Erythroblast (primary cell): ENCODE measurements at regions not wholly inside any gene's neighbourhood (a gene's known extent, or its start where the extent isn't known, plus 50 kb on each side); places are given as distances from the start of the nearest gene placed in this dataset.

Experiments
- DNase-seq, 2 experiments: peaks; one replicate each; lab custom pipeline; 2025; lab: John Stamatoyannopoulos, UW
- GATA1 ChIP-seq: IDR thresholded peaks from 2 replicates; pipeline ENCODE4 v1.6.1; 2011; ENCODE audit warnings: low read depth, mild to moderate bottlenecking, control low read depth, low read length, moderate library complexity
- POLR2A ChIP-seq: IDR thresholded peaks from 2 replicates; pipeline ENCODE4 v1.6.1; 2011; ENCODE audit warnings: mild to moderate bottlenecking, low read length

- no peak for DNase-seq
- TF ChIP-seq POLR2A (no peak), GATA1 (no peak)
Measured at GRCh38 chr18:45174629-45175136, 440.6 kb upstream of the SLC14A2 start.

DNA sequence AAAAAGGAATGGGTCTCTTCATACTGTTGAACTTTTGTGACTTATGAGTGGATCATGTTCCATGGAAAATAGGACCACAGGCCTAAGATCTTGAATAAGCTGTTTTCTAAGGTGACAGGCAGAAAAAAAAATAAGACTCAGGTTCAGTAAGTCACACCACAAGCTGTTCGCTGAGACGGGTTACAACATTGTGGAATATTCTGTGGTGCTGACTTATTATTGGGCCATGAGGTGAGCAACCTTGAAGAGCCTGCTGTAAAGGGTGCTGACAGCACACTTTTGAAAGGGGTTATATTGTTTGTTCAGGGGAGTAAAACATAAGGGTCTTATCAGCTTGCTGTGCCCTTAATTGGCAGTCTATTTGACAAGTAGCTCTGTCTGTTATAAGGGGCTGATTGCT, 439.8 kb upstream of the SLC14A2 start:
- no peak for TF ChIP-seq GATA1
- DNase-seq = no peak

DNA sequence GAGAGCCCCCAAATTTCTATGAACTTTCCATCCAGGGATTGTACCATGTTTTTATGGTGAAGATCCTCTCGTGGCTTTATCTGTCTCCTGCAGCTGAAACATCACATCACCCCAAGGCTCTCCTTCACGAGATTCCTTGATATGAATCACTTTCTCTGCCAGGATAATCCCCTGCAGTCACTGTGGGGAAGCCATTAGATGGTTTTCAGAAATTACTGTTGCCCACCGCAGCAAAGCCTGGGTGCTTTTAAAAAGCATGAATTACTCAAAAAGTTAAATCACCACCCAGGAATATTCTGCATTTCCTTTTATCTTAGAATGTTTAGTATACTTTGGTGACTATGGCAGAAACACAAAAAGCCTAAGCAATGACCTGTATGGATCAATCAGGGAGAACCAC, 428.4 kb upstream of the SLC14A2 start:
- TF ChIP-seq POLR2A (no peak), GATA1 (no peak)
- no peak for DNase-seq

DNA sequence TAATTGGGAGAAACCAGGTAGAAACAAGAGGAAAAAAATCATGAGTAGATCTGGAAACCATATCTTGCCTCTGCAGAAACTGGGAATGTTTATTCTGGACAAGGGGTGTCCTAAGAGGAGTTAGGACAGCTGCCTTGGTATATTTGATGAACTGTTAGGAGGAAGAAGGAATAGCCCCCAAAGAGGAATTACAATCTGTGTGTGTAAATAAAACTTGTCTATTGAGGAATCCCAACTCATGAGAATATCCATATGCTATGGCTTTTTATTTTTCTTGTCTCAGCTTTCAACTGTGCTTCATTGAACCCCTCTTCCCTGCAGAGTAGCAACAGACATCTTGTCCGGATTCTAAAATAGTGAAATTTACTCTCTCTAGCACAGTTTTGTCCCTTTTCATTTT, 423.5 kb upstream of the SLC14A2 start:
- no peak for TF ChIP-seq POLR2A
- DNase-seq = no peak

GRCh38 chr18:45197526-45197970, 417.7 kb upstream of the SLC14A2 start:
- DNase-seq = no peak
- no peak for TF ChIP-seq POLR2A
- no peak for TF ChIP-seq GATA1

DNA sequence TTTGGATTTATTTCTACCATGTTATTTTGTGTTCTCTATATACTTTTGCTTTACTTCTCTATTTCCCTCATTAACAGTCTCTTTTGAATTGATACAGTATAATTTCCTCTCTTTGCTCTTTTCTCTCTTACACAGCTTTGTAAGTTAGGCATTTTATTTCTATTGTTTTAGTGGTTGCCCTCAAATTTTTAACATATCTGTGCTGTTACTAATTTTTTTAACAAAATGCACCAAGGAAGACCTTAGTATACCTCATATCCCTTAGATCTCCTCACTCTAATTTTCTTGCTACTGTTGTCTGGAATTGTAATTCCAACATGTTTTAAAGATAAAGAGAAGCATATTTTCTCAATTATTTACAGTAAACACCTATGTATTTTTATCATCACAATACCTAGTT, 416.8 kb upstream of the SLC14A2 start:
- TF ChIP-seq GATA1 (no peak), POLR2A (no peak)
- DNase-seq = no peak

DNA sequence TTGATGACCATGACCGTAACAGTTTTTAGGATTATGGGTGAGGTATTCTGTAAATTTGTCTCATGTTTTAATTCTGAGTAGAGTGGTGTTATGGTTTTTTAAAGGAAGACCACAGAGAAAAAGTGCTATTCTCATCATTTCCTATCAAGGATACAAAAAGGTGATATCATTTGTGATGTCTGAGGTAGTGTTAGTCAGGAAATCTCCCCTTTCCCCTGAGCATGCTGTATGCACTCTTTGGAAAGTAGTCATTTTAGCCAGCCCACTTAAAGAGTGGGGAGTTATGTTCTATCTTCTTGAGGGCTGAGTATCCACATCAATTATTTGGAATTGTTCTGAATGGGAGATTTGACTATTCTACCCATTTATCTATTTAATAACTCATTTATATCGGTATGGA, 414.2 kb upstream of the SLC14A2 start:
- TF ChIP-seq GATA1 = no peak
- no peak for TF ChIP-seq POLR2A
- DNase-seq = no peak

DNA sequence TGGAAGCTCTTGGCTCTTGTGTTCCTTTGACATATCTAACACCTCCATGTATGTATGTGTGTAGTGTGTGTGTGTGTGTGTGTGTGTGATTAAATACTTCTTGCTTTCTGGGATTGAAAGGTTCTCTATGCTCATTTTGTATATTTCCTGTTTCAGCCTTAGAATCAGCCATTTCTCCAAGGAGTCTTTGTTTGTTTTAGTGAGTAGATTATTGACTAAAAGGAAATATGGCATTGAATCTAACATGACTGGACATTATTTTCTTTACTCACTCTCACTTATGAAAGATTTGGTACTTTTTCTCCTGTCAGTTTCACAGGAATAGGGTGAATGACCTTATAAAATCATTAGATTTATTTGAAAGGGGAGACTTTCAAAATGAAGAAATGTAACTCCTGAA, 413.8 kb upstream of the SLC14A2 start:
- no peak for TF ChIP-seq POLR2A
- TF ChIP-seq GATA1 = no peak
- no peak for DNase-seq

DNA sequence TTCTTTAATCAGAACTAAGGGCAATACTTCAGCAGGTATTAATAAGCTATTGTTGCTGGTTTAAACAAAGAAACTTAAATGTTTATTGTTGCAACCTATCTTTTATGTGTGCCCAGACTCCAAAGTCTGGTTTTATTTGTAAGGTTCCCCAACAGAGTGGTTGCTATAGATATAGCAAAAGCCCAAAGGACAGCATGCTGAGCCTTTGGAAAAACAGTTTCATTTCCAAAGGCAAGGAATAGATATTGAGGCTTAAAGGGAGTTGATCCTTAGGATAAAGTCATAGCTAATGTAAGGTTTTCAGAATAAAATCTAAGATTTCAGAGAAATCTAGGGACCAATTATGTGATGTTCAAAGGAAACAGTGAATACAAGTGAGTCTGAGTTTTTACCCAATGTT, 413.2 kb upstream of the SLC14A2 start:
- DNase-seq = no peak
- TF ChIP-seq POLR2A = no peak

DNA sequence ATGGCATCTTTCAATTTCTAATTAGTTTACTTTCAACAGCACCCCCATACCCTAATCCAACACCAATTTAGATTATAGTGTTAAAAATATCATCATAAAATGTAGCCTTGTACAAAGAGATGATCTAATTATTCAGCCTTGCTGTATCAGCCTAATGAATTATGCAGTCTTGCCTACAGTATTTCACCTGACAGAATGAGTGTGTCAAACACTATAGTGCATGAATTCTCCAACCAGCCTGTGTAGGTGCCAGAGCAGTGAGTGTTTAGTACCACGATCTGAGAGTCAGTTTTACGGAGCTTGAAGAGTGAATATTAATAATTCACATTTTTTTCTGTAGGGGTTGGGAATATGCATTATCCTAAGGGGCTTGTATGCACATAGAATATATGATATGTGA, 411.6 kb upstream of the SLC14A2 start:
- TF ChIP-seq POLR2A (no peak), GATA1 (no peak)

GRCh38 chr18:45207328-45207727, 407.9 kb upstream of the SLC14A2 start:
- no peak for DNase-seq
- TF ChIP-seq POLR2A = no peak
- no peak for TF ChIP-seq GATA1

More for the DNA sequence above, 411.6 kb upstream of the SLC14A2 start:
- no peak for DNase-seq

DNA sequence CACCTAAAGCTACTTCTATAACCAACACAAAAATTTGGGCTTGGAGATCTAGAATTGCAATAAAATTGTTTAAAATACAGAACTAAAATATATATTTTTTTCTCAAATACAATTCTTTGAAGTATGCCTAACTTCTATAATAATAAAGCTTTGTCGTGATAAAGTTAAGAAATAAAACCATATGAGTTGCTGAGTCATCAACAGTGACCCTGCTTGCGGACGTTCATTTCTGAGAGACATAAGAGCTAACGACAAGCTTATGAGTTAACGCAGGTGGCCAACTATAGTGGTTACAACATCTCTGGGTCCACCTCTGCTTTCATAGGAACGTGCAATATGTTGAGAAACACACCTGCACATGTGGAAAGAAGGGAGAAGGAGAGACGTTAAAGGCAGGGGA, 407.1 kb upstream of the SLC14A2 start:
- DNase-seq = no peak
- TF ChIP-seq POLR2A (no peak), GATA1 (no peak)

DNA sequence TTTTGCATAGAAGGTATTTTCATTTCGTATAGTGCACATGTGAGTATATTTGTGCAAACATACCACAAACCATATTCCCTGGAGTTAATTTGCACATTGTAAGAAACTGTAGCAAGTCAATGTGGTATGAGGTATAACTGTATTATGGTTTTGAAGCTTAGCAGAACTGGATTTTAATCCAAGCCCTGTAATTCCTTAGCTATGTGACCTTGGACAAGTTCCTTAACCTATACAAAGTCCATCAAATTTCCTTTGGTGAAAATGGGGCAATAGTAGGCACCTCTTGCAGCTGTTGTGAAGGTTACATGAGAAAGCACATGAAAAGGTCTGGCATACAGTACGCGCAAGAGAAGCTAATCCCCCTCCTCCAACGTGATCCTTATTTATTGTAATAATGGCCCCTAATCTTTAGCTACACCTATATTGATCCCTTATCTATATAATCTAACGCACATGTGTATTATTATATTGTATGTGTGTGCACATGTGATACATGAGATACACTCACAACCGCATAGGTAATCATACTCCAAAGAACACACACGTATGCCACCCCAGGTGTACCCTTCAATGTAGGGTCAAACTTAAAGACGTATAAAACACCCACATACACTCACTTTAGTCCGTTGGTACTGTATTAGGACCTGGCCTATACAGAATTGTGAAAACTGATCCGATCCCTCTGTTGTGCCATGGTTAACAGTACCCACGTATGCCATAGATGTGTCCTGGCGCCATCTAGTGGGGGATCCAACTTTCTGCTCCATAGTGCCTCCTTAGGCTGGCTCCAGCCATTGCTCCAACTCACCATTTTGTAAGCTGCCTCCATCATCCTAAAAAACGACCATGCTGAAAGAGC, 402.9 kb upstream of the SLC14A2 start:
- TF ChIP-seq POLR2A (no peak), GATA1 (no peak)
- peak; percentile 77 to 89 for DNase-seq

DNA sequence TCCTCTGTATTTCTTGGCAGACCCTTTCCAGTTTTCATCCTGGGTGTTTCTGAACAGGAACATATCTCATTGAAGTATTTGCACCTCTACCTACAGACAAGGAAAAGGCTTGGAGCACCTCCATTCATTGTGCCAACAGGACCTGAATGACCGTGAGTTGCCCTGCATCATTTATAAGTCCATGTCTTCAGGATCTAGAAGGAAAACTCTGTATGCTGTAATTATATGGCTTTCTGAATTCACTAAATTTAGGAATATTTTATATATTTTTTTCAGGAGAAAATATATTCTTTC, 402.3 kb upstream of the SLC14A2 start:
- no peak for DNase-seq
- no peak for TF ChIP-seq POLR2A
- no peak for TF ChIP-seq GATA1

DNA sequence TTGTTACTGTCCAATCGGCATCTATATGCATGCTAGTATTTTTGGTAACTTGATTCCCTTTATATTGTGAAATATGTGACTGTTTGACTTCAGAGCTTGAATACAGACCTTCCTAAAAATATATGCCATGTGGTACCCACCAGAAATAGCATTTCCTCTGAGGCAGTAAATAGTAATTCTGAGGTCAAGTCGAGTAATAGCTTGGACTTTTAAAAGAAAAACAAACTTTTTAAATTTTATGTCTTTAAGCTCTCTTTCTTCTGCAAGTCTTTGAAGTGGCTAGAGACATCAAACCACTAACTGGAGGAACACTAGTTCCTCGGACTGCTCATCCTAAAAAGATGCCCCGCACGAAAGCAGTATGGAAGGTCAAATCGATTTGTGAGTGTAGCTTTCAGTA, 396.8 kb upstream of the SLC14A2 start:
- no peak for DNase-seq
- TF ChIP-seq POLR2A (no peak), GATA1 (no peak)

DNA sequence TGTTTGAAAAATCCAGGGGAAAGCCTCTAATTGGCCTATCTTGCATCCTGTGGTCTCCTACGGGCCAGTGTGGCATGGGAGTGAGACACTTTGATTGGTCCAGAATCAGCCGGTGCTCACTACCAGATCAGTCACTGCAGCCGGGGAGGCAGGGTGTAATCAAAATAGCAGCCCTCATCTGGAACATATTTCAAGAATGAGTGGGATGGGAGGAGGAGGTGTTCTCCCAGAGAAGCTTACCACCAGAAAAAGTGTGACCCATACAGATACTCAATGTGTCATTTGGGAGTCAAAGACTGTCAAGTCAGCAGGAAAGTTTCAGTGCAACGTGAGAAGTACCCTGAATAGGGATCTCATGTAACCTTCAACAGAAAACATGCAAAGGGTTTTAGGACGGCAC, 393.9 kb upstream of the SLC14A2 start:
- no peak for TF ChIP-seq POLR2A
- TF ChIP-seq GATA1 = no peak
- DNase-seq = no peak
